ENCODE measurements at regions not wholly inside any gene's neighbourhood (a gene's known extent, or its start where the extent isn't known, plus 50 kb on each side); places are given as distances from the start of the nearest gene placed in this dataset.
"Not testable (repeated sequence)": the region's sequence is repeated elsewhere in the genome, so short reads cannot be mapped to it uniquely, and the experiment has no call there.

DNA sequence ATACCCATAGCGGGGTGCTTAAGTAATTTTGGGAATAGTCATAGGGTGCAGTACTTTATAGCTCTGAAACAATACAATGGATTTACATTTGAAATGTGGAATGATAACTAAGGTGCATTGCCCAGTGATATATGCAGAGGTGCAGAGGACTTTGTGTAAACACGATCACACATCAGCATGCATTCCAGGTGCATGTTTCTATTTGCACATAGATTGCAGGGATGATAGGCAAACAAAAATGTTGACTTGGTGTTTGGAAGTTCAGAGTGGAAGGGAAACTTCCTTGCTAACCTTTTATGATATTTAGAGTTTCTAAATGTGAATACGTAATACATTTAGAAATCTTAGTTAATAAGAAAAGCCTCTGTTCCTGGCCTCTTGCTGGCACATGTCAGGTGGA lies 941.5 kb downstream of the TUBA3C start:
- not testable (repeated sequence) for DNase-seq (ENCODE audit: low spot score)

DNA sequence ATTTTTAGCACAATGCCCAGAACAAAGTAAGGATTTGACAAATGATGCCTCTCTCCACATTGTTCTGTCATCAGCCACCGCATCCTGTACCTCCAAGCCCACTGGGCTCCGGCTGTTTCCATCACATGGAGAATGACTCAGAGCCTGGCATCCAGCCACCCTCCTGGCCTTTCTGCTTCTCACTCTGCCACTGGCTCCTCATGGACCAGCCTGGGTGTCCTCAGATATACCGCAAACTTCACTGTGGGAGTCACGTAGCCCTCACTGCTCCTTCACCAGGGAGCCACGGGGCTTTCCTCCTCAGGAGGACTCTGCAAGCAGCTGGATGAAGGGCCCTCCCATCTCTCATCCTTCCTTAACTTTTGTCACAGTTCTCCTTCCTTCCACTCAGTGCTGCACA lies 943.0 kb downstream of the TUBA3C start:
- DNase-seq (ENCODE audit: low spot score) = not testable (repeated sequence)

DNA sequence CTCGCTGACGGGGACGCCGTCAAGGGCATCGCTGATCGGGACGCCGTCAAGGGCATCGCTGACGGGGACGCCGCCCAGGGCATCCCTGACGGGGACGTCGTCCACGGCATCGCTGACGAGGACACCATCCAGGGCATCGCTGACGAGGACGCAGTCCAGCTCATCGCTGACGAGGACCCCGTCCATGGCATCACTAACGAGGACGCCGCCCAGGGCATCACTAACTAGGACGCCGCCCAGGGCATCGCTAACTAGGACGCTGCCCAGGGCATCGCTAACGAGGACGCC lies 945.2 kb downstream of the TUBA3C start:
- DNase-seq (ENCODE audit: low spot score) = no peak

DNA sequence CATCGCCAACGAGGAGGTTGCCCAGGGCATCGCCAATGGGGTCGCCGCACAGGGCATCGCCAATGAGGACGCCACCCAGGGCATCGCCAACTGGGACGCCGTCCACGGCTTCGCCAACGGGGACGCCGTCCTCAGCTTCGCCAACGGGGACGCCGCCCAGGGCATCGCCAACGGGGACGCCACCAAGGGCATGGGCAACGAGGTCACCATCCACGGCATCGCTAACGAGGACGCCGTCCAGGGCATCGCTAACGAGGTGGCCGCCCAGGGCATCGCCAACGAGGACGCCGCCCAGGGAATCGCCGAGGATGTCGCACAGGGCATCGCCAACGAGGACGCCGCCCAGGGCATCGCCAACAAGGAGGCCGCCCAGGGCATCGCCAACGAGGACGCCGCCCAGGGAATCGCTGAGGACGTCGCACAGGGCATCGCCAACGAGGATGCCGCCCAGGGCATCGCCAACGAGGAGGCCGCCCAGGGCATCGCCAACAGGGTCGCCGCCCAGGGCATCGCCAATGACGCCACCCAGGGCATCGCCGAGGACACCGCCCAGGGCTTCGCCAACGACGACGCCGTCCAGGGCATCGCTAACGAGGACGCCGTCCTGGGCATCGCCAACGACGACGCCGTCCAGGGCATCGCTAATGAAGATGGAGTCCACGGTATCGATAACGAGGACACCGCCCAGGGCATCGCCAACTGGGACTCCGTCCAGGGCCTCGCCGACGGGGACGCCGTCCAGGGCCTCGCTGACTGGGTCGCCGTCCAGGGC lies 945.7 kb downstream of the TUBA3C start:
- no peak for DNase-seq (ENCODE audit: low spot score)

DNA sequence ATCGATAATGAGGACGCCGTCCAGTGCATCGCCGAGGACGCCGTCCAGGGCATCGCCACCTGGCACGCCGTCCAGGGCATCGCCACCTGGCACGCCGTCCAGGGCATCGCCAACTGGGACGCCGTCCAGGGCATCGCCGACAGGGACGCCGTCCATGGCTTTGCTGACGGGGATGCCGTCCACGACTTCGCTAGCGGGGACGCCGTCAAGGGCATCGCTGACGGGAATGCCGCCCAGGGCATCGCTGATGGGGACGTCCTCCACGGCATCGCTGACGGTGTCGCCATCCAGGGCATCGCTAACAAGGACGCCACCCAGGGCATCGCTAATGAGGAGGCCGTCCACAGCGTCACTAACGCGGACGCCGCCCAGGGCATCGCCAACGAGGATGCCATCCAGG lies 946.5 kb downstream of the TUBA3C start:
- DNase-seq (ENCODE audit: low spot score) = no peak

DNA sequence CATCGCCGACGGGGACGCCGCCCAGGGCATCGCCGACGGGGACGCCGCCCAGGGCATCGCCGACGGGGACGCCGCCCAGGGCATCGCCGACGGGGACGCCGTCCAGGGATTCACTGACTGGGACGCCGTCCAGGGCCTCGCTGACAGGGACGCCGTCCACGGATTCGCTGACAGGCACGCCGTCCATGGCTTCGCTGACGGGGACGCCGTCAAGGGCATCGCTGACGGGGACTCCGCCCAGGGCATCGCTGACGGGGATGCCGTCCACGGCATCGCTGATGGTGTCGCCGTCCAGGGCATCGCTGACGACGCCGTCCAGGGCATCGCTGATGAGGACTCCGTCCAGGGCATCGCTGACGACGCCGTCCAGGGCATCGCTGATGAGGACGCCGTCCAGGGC lies 947.2 kb downstream of the TUBA3C start:
- DNase-seq (ENCODE audit: low spot score) = not testable (repeated sequence)

DNA sequence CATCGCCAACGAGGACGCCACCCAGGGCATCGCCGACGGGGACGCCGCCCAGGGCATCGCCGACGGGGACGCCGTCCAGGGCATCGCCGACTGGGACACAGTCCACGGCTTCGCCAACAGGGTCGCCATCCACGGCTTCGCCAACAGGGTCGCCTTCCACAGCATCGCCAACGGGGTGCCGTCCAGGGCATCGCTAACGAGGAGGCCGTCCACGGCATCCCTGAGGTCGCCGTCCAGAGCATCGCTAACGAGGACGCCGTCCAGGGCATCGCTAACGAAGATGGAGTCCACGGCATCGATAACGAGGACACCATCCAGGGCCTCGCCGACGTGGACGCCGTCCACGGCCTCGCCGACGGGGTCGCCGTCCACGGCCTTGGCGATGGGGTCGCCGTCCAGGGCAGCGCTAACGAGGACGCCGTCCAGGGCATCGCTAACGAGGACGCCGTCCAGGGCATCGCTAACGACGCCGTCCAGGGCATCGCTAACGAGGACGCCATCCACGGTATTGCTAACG lies 947.8 kb downstream of the TUBA3C start:
- no peak for DNase-seq (ENCODE audit: low spot score)

DNA sequence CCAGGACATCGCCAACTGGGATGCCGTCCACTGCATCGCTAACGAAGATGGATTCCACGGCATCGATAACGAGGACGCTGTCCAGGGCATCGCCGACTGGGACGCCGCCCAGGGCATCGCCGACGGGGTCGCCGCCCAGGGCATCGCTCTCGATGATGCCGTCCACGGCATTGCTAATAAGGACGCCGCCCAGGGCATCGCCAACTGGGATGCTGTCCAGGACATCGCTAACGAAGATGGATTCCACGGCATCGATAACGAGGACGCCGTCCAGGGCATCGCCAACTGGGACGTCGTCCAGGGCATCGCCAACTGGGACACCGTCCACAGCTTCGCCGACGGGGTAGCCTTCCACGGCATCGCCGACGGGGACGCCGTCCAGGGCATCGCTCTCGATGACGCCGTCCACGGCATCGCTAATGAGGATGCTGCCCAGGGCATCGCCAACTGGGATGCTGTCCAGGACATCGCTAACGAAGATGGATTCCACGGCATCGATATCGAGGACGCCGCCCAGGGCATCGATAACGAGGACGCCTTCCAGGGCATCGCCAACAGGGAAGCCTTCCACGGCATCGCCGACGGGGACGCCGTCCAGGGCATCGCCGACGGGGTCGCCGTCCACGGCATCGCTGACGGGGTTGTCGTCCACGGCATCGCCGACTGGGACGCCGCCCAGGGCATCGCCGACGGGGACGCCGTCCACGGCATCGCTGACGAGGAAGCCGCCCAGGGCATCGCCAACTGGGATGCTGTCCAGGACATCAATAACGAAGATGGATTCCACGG lies 948.4 kb downstream of the TUBA3C start:
- DNase-seq (ENCODE audit: low spot score) = no peak

DNA sequence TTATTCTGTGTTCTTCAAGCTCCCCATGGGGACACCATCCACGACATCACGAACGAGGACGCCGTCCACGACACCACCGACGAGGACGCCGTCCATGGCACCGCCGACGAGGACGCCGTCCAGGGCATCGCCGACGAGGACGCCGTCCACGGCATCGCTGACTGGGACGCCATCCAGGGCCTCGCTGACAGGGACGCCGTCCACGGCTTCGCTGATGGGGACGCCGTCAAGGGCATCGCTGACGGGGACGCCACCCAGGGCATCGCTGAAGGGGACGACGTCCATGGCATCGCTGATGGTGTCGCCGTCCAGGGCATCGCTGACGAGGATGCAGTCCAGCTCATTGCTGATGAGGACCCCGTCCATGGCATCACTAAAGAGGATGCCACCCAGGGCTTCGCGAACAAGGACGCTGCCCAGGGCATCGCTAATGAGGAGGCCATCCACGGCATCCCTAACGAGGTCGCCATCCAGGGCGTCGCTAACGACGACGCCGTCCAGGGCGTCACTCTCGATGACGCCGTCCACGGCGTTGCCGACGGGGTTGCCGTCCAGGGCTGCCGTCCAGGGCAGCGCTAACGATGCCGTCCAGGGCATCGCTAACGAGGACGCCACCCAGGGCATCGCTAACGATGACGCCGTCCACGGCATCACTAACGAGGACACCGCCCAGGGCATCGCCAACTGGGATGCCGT lies 949.2 kb downstream of the TUBA3C start:
- no peak for DNase-seq (ENCODE audit: low spot score)

DNA sequence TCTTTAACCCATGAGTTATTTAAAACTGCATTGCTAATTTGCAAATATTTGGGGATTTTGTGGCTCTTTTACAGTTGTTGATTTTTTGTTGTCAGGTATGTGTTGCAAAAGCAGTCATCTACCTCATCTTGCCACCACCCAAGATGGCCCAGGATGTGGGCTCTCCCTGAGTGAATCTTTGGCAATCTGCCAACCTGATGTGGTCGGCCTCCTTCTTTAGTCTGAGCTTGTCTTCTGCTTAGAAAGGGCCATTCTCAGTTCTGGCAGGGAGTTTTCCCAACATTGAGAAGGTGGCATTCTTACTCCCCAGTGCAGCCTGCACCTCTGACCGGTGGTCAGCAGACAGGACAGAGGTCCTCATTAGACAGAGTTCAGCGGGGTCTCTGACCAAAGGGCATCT lies 957.2 kb downstream of the TUBA3C start:
- DNase-seq (ENCODE audit: low spot score) = not testable (repeated sequence)

DNA sequence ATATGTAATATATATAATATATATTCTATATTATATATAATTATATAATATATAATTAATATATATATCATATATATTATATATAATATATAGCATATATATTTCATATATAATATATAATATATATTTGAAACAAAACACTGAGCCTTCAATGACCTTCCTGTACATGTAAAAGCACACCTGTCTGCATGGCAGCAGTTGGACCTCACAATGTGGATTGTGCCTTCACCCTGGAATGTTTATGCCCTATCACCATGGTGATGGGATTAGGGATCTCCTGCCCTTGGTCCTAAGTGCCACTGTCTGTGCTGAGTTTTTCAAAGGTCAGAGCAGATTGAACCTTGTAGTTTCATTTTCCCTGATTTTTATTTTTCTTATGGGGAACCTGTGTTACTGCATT lies 966.9 kb downstream of the TUBA3C start:
- not testable (repeated sequence) for DNase-seq (ENCODE audit: low spot score)

DNA sequence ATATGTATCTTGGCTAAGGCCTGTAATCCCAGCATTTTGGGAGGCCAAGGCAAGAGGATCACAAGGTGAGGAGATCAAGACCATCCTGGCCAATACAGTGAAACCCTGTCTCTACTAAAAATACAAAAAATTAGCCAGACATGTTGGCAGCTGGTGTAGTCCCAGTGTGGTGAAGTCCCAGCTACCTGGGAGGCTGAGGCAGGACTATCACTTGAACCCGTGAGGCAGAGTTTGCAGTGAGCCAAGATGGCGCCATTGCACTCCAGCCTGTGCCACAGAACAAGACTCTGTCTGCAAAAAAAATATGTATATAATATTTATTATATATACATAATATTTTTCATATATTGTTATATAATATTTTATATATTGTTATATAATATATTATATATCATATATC lies 968.1 kb downstream of the TUBA3C start:
- DNase-seq (ENCODE audit: low spot score) = not testable (repeated sequence)

DNA sequence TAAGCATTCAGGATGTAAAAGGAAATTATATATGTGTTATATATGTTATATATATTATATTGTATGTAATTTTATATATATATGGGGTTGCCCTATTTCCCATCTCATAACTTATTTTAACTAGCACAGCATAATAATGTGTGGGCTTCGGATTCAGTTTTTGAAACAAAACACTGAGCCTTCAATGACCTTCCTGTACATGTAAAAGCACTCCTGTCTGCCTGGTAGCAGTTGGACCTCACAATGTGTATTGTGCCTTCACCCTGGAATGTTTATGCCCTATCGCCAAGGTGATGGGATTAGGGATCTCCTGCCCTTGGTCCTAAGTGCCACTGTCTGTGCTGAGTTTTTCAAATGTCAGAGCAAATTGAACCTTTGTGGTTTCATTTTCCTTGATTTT lies 968.8 kb downstream of the TUBA3C start:
- peak; percentile 13 for DNase-seq (ENCODE audit: low spot score)

DNA sequence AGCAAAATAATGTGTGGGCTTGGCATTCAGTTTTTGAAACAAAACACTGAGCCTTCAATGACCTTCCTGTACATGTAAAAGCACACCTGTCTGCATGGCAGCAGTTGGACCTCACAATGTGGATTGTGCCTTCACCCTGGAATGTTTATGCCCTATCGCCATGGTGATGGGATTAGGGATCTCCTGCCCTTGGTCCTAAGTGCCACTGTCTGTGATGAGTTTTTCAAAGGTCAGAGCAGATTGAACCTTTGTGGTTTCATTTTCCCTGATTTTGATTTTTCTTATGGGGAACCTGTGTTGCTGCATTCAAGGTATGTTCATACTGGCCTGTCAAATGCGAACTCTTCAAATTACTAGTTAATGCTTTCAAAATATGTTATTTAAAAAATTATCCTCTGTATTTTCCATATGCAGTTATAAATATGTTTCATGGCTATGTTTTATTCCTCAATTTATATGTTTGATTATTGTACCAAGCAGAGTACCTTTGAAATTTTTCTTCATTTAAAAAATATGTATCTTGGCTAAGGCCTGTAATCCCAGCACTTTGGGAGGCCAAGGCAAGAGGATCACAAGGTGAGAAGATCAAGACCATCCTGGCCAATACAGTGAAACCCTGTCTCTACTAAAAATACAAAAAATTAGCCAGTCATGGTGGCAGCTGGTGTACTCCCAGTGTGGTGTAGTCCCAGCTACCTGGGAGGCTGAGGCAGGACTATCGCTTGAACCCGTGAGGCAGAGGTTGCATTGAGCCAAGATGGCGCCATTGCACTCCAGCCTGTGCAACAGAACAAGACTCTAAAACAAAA lies 969.7 kb downstream of the TUBA3C start:
- DNase-seq (ENCODE audit: low spot score) = peak; percentile 30

DNA sequence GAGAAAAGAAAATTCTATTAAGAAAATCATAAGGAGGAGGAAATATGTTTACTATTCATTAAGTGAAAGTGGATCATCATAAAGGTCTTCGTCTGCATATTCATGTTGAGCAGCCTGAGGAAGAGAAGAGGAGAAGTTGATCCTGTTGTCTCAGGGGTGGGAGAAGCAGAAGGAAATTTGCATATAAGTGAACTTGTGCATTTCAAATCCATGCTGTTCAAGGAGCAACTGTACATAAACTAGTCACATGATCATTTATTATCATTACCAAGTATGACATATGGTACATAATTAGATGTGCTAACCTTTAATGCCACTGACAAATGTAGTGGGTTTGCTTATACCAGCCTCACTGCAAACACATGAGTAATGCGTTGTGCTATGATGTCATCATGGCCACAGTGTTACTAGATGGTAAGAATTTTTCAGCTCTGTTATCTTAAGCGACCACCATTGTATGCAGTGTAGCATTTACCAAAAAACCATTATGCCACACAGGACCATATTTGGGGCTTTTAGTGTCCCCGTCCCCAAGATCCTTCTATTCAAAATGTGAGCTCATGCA lies 976.9 kb downstream of the TUBA3C start:
- DNase-seq (ENCODE audit: low spot score) = not testable (repeated sequence)

DNA sequence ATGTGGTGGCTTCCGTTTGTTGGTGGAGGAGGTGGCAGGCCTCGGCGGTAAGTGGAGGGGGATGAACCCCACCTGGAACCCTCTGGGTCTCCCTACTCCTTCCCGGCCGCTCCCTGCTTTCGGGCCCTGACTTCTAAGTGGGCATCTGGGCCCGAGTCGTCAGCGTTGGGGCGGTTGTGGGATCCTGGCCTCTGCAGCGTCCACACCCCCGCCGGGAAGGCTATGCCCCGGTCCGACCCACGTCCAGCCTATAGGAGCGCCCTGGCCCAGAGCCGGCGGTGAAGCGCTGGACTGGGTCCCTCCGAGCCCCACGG lies 986.3 kb downstream of the TUBA3C start:
- not testable (repeated sequence) for DNase-seq (ENCODE audit: low spot score)

DNA sequence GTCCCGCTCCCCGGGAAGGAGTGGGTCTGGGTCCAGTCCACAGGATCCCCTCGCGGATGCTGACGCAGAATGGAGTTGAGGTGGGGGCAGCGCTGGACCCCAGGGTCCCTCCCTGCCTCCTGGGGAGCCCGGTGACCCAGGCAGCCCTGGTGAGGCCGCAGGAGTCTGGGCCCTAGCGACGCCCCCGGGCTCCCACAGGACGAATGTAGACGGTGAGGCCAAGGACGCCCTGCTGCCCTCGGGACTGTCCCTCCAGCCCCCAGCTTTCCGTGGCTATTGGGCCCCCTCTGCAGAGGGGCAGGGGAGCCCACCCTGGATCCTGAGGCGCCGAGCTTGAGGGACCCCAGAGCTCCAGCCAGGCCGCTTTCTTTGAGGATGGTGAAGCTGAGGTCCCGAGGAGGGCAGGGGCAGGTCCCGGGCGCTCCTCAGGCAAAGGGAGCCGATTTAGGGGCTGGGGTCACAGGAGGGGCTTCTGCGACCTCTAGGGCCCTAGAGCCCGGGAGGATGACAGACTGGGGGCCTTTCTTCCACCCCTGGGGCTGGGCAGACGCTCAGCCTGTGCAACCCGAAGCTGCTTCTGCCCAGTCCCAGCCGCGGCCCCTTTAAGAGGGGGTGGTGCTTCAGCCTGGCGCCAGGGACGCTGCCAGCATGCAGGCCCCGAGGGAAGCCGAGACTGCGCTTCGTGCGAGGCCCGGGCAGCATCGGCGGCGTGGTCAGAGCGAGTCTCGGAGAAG lies 986.8 kb downstream of the TUBA3C start:
- not testable (repeated sequence) for DNase-seq (ENCODE audit: low spot score)

DNA sequence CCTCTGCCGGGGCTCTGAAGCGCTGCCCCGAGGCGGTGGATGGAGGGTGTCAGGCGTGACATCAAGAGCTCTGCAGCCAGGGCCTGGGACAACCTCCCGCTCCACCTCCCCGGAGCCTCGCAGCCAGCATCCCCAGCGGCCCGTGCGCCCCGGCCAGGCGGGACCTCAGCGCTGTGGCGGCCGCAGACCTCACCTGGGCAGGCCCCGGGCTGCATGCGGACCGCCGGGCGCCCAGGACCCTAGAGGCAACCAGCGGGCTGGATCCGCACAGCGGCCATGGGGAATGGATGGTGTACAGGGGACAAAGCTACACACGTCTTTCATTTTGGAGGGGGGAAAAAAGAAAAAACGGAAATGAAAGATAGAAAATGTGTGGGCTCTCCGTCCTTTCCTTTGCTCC lies 987.5 kb downstream of the TUBA3C start:
- not testable (repeated sequence) for DNase-seq (ENCODE audit: low spot score)

All from H4 (cell line).